K562 (cell line): ENCODE measurements at regions not wholly inside any gene's neighbourhood (a gene's known extent, or its start where the extent isn't known, plus 50 kb on each side); places are given as distances from the start of the nearest gene placed in this dataset.

Experiments
- ARID1B ChIP-seq: fragments of 450-650 bp; IDR thresholded peaks from 2 replicates; pipeline ENCODE4 v1.6.1; 2016; ENCODE audit warnings: antibody characterized with exemption, mild to moderate bottlenecking, inconsistent platforms
- CBFA2T2 ChIP-seq: fragments of 450-650 bp; conservative IDR thresholded peaks from 2 replicates; pipeline ENCODE4 v1.6.1; 2017; ENCODE audit warnings: mild to moderate bottlenecking
- FOXJ2 ChIP-seq: fragments of 200-800 bp; sonication (Bioruptor generic); IDR thresholded peaks from 2 replicates; pipeline ENCODE4 v1.6.1; 2016; ENCODE audit warnings: missing genetic modification characterization, missing compliant biosample characterization
- HCFC1 ChIP-seq: IDR thresholded peaks from 2 replicates; pipeline ENCODE4 v1.6.1; 2012; ENCODE audit warnings: low read depth, low read length, improper control_type of control experiment
- LARP7 ChIP-seq: fragments of 450-650 bp; IDR thresholded peaks from 2 replicates; pipeline ENCODE4 v1.6.1; 2016
- RCOR1 ChIP-seq, 2 experiments: IDR thresholded peaks; 2 replicates each; pipeline ENCODE4 v1.6.1; 2012; ENCODE audit warnings: low read depth in 2 of 2, low read length in 2 of 2, borderline replicate concordance in 1 of 2, improper control_type of control experiment in 1 of 2
- TCF7L2 ChIP-seq: fragments of 150-350 bp; IDR thresholded peaks from 2 replicates; pipeline ENCODE4 v1.6.1; 2016; ENCODE audit warnings: low read depth, mild to moderate bottlenecking, low read length, moderate library complexity
- ZNF57 ChIP-seq: fragments of 450-650 bp; formaldehyde crosslinking; IDR thresholded peaks from 2 replicates; pipeline ENCODE4 v1.4.0; 2020; ENCODE audit warnings: mild to moderate bottlenecking, moderate library complexity
- ZNF76 ChIP-seq: fragments of 250-450 bp; sonication (Bioruptor Pico); IDR thresholded peaks from 2 replicates; pipeline ENCODE4 v1.4.0; 2020; ENCODE audit warnings: mild to moderate bottlenecking, moderate library complexity, borderline replicate concordance
- TF ChIP-seq, protein P1 (sequence below), 2 experiments: fragments of 450-650 bp; IDR thresholded peaks; 2 replicates each; pipeline ENCODE4 v1.6.1; 2018; ENCODE audit warnings: mild to moderate bottlenecking in 2 of 2, low read depth in 1 of 2; ENCODE audit not compliant: partially characterized antibody in 2 of 2
- TF ChIP-seq, protein P2 (sequence below): fragments of 450-650 bp; IDR thresholded peaks from 2 replicates; pipeline ENCODE4 v1.7.0; 2016; ENCODE audit warnings: borderline replicate concordance

DNA sequence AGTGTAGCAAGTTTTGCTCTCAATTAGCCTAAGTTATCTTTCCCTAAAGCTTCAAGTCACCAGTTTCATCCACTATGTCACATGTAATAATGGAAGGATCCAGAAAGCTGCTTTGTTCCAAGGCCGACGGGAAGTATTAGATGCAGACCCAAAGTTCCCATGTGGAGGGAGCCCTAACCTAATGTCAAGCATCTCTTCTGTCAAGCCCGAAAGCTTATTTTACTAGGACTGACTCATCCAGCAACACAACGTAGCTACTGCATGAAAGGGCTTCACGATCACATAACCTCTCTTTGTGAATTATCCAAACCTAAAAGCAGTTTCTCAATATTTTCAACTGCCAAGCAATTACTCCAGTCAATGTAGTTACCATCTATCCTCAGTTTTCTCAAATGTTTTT lies 133.4 kb downstream of the SLC6A15 start (continued):
- TF ChIP-seq, protein P1, sequence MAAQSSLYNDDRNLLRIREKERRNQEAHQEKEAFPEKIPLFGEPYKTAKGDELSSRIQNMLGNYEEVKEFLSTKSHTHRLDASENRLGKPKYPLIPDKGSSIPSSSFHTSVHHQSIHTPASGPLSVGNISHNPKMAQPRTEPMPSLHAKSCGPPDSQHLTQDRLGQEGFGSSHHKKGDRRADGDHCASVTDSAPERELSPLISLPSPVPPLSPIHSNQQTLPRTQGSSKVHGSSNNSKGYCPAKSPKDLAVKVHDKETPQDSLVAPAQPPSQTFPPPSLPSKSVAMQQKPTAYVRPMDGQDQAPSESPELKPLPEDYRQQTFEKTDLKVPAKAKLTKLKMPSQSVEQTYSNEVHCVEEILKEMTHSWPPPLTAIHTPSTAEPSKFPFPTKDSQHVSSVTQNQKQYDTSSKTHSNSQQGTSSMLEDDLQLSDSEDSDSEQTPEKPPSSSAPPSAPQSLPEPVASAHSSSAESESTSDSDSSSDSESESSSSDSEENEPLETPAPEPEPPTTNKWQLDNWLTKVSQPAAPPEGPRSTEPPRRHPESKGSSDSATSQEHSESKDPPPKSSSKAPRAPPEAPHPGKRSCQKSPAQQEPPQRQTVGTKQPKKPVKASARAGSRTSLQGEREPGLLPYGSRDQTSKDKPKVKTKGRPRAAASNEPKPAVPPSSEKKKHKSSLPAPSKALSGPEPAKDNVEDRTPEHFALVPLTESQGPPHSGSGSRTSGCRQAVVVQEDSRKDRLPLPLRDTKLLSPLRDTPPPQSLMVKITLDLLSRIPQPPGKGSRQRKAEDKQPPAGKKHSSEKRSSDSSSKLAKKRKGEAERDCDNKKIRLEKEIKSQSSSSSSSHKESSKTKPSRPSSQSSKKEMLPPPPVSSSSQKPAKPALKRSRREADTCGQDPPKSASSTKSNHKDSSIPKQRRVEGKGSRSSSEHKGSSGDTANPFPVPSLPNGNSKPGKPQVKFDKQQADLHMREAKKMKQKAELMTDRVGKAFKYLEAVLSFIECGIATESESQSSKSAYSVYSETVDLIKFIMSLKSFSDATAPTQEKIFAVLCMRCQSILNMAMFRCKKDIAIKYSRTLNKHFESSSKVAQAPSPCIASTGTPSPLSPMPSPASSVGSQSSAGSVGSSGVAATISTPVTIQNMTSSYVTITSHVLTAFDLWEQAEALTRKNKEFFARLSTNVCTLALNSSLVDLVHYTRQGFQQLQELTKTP (IDR thresholded peaks at IDR 0.05; ENCODE audit: low read depth in 1 of 2, partially characterized antibody in 2 of 2), result no peak
- no peak for TF ChIP-seq HCFC1
- TF ChIP-seq ZNF76 (CRISPR knock-in tag), result no peak
- TF ChIP-seq, protein P2, sequence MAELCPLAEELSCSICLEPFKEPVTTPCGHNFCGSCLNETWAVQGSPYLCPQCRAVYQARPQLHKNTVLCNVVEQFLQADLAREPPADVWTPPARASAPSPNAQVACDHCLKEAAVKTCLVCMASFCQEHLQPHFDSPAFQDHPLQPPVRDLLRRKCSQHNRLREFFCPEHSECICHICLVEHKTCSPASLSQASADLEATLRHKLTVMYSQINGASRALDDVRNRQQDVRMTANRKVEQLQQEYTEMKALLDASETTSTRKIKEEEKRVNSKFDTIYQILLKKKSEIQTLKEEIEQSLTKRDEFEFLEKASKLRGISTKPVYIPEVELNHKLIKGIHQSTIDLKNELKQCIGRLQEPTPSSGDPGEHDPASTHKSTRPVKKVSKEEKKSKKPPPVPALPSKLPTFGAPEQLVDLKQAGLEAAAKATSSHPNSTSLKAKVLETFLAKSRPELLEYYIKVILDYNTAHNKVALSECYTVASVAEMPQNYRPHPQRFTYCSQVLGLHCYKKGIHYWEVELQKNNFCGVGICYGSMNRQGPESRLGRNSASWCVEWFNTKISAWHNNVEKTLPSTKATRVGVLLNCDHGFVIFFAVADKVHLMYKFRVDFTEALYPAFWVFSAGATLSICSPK, result no peak
- TF ChIP-seq FOXJ2, result no peak
- TF ChIP-seq RCOR1 (IDR thresholded peaks at IDR 0.05; ENCODE audit: borderline replicate concordance in 1 of 2, low read depth in 2 of 2, low read length in 2 of 2), result no peak
- no peak for TF ChIP-seq TCF7L2
- no peak for TF ChIP-seq CBFA2T2
- no peak for TF ChIP-seq ZNF57 (CRISPR knock-in tag)
- no peak for TF ChIP-seq ARID1B
- no peak for TF ChIP-seq LARP7
